ENCODE measurements at regions not wholly inside any gene's neighbourhood (a gene's known extent, or its start where the extent isn't known, plus 50 kb on each side); places are given as distances from the start of the nearest gene placed in this dataset.
"Not testable (repeated sequence)": the region's sequence is repeated elsewhere in the genome, so short reads cannot be mapped to it uniquely, and the experiment has no call there.

DNA sequence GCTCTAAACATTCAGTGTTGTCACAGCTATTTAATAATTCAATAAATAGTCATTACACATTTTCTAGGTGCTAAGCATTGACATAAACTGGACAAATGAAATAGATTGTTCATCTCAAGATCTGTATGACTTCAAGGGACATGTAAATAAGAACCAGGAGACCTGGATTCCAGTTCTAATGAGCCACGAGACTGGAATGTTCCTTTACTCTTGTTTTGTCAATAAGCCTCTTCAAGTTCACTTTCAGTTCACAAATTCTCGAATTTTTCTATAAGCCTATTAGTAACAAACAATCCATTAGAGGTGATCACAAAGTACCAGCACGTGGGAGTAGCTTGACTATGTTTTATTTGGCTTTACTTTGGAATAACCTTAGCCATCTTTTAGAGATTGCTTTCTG lies 514.0 kb upstream of the SMIM31 start:
- DNase-seq, result no peak

DNA sequence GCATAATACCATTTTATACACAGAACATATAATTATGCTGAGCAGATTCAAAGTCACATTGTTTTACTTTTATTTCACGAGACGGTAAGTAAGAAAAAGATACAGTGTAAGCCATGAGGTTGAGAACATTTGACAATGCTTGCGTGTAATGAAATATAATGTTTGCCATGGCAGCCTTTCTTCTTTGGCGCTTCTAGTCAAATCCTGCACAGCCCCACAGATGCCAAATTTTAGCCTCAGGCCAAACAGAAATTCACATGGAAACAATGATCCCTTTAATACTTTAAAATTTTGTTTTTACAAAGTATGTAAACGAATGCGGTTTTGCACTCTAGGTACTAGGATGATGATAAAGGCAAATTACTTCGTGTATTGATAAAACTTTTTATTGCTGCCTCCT lies 502.7 kb upstream of the SMIM31 start:
- DNase-seq, result no peak

DNA sequence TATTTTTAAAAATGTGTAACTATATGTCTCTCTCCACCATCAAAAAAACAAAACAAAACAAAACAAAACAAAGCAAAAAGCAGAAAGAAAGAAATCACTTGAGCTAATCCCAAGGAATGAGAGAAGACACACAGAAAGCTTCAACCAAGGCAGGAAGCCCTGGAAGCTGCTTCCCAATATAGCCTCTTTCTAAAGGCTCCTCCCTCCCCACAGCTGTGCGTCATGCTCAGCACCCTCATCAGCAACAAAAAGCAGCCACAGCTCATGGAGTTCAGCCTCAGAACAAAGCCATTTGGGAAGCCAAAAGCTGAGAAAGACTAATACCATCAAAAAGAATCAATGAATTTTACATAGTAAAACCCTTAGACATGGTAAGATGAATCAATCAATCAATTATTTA lies 501.6 kb upstream of the SMIM31 start:
- no peak for DNase-seq

DNA sequence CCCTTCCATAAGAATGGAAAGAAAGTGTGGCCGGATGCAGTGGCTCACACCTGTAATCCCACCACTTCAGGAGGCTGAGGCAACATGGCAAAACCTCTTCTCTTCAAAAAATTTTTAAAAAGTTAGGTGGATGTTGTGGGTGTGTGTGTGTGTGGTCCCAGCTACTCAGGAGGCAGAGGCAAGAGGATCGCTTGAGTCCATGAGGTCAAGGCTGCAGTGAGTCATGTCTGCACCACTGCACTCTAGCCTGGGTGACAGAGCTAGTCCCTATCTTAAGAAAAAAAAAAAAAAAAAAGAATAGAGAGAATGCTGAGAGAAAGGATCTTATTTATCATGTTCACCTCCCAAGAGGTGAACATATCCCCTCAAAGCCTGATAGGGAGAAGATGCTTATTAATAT lies 492.1 kb upstream of the SMIM31 start:
- no peak for DNase-seq

DNA sequence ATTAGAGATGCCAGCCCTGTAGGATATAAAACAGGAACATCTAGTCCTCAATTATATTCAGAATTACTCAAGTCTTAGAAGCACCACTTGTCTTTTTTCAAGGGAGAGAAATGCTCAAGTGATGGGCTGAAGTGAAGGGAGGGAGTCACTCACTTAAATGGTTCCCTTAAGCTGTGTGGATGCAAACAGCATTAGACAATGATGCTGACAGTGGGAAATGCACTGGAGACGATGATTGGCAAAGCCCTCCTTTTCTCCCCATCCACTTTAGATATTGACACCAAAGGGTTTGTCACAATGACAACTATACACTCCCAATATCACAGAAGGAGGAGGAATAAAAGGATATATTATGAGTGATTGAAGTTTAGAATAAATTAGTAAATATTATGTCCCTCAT lies 491.4 kb upstream of the SMIM31 start:
- DNase-seq, result not testable (repeated sequence)

DNA sequence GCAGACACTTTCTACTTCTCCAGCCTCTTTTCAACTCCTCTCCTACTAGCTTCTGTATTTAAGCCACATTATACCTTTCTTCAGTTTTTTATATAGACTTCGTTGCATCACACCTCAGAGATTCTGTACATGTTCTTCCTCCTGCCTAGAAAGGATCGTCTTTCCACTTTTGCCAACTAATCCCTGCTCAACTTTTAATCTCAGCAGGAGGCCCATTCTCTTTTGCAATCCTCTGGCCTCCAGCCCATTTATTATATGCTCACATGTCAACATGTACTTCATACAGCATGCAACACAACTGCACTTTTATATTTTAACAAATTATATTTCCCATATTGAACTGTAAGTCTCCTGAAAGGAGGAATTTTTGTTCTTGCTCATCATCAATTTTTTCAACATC lies 476.5 kb upstream of the SMIM31 start:
- DNase-seq, result not testable (repeated sequence)

DNA sequence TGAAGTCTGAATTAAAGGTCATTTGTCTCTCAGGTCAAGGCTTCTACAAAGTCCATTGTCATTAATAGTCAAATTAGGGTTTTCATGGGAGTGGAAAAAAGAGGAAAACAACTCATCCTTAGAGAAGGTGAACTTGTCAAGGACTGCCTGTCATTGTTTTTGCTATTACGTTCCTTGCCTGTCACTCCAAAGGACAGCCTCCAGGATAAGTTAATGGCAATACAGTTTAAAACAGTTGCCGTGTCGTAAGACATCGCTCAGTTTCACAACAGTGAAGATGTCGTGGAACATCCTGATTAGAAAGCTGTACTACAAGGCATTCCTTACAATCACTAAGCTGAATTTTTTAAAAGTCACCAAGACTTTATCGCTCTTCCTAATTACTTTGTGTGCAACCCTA lies 466.8 kb upstream of the SMIM31 start:
- DNase-seq, result no peak

DNA sequence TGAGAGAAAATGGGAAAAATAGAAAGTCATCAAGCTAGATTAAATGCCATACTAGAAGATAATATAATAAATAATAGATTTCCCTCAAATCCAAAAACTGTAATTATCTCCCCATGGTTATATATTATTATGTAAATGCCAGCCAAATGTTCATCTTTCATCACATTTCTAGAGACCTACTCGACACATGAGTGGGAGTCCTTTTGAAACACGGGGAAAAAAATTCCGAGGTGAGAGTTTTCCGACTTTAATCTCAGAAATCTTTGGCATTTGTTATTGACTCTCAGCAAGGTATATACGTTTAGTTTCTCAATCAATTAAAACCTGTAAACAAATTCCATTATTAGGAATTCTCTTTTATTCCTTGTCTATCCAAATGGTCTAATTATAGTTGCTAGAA lies 465.4 kb upstream of the SMIM31 start:
- DNase-seq, result no peak

DNA sequence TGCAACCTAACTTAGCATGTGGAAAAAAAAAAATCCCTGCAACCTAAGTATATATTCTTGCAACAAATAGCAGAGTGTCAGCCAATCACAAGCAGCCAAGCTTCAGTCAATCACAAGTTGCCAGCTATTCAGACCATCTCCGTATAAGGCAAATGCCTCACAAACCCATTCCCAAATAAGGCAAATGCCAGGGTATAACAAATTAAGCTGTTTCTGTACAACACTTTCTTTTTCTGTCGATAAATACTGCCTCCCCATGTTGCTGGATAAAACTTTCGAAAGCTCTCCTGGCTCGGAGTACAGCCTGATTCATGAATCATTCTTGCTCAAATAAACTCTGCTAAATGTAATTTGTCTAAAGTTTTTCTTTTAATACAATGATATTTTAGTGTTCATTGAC lies 460.7 kb upstream of the SMIM31 start:
- DNase-seq, result no peak

DNA sequence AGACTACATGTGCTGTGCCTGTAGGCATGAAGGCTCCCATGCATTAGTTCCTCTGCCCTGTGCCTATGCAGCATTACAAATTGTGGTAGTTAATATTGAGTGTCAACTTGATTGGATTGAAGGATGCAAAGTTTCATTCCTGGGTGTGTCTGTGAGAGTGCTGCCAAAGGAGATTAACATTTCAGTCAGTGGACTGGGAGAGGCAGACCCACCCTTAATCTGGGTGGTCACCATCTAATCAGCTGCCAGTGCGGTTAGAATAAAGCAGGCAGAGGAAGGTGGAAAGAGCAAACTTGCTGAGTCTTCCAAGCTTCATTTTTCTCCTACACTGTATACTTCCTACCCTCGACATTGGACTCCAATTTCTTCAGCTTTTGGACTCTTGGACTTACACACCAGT lies 460.2 kb upstream of the SMIM31 start:
- DNase-seq, result no peak

DNA sequence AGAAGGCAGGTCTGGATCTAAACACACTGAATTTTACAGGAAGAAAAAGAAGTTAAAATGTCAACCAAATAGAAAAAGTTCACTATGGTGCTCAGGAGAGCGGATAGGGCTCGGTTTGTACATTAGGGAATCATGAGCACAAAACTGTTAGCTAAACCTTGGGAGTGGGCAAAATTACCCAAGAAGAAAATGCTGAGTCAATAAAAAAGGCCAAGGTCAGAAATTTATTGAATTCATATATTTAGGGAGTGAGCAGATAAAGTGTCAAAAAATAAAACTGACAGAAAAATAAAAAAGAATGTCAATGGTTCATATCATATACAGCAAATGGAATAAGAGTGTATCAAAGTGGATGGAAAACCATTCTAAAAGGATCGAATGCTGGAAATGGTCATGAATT lies 452.5 kb upstream of the SMIM31 start:
- DNase-seq, result no peak

DNA sequence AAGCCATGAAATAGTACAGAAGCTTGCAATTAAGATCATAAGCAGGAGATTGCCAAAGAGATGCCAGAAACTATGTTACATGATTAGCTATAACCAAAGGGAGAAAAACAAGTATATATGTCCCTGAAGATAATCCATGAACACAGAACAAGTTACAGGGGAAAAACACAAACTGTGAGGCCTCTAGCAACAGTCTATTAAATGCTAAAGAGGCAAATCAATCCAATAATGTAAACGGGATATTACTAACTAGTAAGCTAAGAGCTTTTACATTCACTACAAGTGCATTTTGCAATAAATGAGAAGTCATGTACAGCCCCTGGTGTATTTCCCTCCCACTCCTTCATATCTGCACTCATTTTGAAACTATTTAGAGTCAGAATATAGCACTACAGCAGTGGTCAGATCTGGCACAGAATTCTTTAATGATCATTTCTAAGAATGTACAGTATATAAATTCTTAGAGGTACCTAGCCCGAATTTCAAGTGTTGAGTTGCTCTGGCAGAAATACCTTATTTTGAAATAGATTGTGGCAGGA lies 449.8 kb upstream of the SMIM31 start:
- DNase-seq, result no peak

DNA sequence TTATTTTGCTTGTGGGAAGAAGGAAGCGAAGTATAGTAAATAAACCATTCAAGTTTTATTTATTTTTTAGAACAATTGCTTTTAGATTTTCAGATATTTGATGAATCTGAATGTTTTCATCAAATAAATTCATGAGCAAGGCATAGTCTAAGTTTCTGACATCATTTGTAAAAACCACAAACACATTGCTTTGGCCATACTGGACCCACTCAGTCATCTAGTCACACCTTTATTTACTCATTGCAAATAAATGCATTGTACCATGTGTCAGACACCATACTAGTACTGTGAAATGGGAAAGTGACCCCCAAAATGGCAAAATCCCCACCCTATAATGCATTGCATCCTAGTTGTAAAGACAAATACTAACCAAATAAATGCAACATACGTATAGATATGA lies 449.1 kb upstream of the SMIM31 start:
- DNase-seq, result no peak

DNA sequence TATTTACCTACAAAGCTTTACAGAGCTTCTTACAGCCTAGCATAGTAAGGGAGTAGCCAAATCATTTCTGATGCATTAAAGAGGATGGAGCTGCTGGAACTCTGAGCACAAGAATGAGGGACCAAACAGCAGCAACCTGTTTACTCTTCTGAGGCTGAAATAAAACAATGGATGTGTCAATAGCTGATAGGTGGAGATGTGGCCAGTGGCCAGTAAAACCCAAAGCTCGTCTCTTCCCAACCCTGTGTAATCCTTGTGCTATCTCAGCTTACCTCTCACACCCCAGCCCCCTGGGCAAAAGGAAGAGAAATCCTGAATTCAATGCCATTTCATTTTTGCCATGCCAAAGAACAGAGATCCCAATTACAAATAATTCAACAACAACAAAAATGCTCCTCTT lies 446.7 kb upstream of the SMIM31 start:
- no peak for DNase-seq

DNA sequence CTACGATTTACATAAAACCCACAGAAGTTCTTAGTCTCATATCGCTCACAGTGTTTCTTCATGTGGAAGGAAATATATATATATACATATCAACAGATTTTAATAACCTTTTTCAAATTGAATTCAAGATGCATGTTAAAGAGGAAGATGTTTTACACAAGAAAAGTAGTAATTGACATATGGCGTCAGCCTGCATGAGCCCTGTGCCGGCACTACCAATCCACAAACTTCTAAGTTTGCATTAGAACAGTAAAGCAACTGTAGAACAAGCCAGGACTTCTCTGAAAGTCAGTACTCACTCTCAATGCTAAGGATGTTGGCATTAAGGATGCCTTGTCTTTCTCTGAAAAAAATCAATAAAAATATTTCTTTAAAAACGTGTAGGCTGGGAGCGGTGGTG lies 441.3 kb upstream of the SMIM31 start:
- no peak for DNase-seq

DNA sequence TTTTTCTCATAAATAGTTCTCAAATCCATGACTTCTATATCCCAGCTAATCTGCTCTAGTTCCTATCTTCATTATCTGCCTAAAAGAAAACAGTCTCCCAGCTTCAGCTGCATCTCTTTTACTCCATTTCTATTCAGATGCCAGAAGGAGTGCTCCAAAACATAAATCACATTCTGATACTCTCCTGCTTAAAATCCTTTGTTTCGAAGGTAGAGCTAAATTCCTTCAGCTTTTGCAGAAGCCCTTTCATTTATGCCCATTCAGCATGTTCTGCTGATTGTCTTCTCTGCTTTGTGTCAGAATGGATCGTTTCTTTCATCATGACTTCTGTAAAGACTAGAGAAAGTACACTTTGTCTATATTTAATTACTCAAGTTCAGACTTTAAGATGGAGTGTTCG lies 440.1 kb upstream of the SMIM31 start:
- no peak for DNase-seq

DNA sequence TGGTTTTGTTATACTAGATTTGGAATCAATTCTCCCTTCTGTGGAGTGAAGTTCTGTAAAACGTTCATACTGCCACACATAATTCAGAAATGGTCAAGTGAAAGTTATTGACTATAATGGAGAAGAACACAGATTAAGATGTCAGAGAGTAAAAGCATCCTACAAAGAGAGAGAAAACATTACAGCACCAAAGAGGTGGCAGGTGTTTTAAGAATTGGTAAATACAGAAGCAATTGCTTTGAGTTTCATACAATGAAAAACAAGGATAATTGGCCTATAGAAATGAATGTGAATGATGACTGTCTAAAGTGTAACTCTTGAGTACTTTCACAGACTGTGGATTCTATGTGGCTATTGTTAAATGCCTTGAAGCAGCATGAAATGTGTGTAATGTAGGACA lies 435.6 kb upstream of the SMIM31 start:
- DNase-seq, result no peak

DNA sequence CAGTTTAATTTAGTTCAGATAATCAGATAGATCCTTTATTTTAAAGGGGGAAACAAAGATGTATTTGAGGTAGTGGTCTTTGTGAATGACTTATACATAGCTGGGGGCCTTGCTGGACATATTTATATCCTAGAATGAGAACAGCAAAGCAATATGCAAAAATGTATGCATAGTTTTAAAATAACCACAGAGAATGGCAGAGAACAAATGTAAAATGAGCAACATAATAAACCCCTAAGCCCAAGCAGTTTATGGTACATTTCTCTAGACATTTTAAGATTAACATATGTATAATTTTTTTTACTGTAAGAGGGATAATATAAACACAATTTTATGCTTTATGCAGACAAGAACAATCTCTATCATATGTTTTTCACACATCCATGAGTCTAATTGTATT lies 434.2 kb upstream of the SMIM31 start:
- DNase-seq, result no peak

DNA sequence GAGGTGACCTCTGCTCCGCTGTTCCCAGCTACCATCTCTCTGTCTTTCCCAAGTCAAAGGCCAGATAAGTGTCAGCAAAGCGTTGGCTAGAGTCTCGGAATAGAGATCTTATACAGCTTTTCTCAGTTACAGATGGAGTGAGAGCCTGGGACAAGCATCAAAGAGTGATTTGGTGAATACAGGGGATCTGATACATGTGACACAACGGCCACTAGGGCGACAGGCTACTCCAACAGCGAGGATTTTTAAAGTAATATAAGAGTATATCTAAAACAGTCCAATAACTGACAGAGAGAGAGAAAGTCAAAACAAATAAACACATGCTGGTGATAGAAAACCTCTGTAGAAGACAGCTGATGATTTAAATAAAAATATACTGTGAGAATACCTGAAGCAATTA lies 433.1 kb upstream of the SMIM31 start:
- DNase-seq, result no peak

DNA sequence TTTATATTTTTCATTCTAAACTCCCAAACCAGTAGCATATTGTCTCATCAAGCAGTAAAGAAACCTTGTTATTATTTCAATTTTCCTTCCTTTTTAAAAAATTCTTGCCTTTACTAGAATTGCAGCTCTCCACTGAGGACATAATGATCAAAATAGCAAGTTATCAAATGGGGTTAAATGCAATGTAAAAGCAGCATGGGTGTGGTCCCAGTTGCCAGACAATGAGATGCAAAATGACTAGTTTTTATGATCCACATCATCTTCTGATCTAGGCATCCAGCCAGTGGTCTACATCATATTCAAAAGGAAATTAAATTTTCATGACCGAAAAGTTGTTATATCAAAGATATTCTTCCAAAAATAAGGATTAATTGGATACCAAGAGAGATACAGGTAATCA lies 427.9 kb upstream of the SMIM31 start:
- DNase-seq, result no peak

DNA sequence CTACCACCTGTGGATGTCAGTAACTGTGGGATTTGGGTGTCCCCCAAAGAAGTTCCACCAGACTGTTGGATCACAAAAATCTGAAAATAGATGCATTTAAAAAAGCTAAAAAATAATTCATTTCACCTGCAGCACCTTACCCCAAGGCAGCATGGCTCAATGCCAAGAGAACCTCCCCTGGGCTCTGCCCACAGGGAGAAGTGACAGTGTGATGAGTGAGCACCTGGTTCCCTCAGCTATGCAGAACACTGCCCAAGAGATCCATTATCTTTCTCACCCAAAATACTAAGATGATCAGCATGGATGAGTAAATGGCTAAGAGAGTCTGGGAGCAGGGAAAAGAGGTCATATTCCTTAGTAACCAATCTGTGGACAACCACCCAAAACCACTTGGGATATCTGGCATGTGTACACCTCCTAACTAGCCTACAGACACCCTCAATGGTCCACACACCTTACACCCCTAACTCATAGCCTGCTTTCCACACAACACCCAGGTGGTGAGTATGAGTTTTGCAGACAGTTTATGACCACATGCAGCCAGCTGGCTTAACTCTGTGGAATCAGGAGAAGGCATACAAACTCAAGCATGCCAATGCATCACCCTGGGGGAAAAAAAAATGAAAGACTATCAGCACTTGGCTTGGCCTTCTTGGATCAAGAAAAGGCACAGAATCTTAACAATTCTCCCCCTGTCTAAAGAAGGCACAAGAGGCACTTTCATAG lies 416.5 kb upstream of the SMIM31 start:
- DNase-seq, result no peak

DNA sequence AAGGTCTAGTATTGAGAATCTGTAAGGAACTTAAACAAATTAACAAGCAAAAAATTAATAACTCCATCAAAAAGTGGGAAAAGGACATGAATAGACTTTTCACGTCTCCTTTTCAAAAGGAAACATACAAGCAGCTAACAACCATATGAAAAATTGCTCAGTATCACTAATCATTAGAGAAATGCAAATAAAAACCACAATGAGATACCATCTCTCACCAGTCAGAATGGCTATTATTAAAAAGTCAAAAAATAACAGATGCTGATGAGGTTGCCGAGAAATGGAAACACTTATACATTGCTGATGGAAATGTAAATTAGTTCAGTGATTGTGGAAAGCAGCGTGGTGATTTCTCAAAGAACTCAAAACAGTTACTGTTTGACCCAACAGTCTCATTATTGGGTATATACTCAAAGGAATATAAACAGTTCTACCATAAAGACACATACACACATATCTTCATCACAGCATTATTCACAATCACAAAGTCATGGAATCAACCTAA lies 410.4 kb upstream of the SMIM31 start:
- no peak for DNase-seq

DNA sequence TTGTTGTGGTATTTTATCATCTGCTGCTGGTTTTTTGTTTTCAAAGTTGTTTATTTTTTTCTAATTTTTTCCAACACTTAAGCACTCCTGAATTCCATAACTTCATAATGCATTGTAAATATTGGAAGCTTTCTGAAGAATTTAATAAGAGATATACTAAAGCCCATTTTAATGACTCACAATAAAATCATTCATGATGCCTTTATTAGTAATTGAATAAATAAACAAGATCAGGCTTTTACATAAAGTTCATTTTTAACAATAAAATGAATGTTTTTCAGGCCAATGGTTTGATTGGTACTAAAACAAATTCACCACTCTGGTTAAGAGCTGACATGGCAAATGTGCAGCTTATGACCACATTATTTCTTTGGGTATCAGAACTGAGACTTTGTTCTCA lies 408.2 kb upstream of the SMIM31 start:
- no peak for DNase-seq

DNA sequence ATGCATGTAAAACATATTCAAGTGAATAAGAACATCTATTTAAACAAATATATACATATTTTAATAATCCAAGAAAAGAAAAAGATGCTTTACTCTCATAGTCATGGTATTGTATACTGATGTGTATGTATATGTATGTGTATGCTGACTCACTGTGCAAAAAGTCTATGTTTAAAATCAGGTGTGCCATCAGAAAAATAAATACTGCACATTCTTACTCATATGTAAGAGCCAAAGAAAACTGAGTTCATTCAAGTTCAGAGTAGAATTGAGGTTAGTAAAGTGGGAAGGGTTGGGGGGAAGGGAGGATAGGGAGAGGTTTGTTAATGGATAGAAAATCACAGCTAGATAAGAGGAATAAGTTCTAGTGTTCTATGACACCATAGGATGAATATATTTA lies 403.9 kb upstream of the SMIM31 start:
- no peak for DNase-seq

DNA sequence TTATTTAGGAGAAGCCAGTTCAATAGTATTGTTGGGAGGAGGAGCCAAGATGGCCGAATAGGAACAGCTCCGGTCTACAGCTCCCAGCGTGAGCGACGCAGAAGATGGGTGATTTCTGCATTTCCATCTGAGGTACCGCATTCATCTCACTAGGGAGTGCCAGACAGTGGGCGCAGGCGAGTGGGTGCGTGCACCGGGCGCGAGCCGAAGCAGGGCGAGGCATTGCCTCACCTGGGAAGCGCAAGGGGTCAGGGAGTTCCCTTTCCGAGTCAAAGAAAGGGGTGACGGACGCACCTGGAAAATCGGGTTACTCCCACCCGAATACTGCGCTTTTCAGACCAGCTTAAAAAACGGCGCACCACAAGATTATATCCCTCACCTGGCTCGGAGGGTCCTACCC lies 403.2 kb upstream of the SMIM31 start:
- DNase-seq, result not testable (repeated sequence)
